Keratinocyte (primary cell): ENCODE measurements at regions not wholly inside any gene's neighbourhood (a gene's known extent, or its start where the extent isn't known, plus 50 kb on each side); places are given as distances from the start of the nearest gene placed in this dataset.

ENCODE experiments used
- EZH2 ChIP-seq: IDR thresholded peaks from one replicate; pipeline ENCODE4 v1.6.1; 2012; ENCODE audit warnings: inconsistent platforms, mild to moderate bottlenecking, low read length, moderate library complexity
- TF ChIP-seq, protein P1 (sequence below), 3 experiments: IDR thresholded peaks in 1 of 3; conservative IDR thresholded peaks in 1 of 3; optimal IDR thresholded peaks in 1 of 3; 2 replicates in 2 of 3; 3 replicates in 1 of 3; pipeline versions ENCODE3 to v1.5.1; 2011; ENCODE audit warnings: low read length in 3 of 3, mild to moderate bottlenecking in 3 of 3, moderate library complexity in 2 of 3, control low read depth in 1 of 3, inconsistent platforms in 1 of 3; ENCODE audit not compliant: insufficient read depth in 2 of 3; ENCODE audit errors: extremely low read depth in 1 of 3

DNA sequence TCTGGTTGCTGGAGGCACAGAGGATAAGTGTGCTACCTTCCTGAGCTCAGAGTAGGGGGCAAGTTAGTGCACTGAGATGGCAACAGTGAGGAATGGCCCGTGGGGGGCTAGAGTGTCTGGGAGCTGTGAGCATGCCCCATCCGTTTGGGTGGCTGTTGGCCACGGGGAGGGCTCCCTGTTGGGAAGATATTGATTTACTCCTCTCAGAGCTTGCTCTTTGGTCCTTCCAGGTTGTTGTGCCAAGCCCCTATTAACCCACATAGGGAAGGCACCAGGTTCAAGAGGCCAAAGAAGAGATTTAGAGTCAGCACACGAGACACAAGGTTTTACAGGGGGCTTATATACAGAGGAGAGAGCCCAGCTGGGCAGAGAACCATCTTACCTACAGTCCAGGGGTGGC, 318.8 kb downstream of the TSN start:
- TF ChIP-seq EZH2: no peak
- TF ChIP-seq, protein P1, sequence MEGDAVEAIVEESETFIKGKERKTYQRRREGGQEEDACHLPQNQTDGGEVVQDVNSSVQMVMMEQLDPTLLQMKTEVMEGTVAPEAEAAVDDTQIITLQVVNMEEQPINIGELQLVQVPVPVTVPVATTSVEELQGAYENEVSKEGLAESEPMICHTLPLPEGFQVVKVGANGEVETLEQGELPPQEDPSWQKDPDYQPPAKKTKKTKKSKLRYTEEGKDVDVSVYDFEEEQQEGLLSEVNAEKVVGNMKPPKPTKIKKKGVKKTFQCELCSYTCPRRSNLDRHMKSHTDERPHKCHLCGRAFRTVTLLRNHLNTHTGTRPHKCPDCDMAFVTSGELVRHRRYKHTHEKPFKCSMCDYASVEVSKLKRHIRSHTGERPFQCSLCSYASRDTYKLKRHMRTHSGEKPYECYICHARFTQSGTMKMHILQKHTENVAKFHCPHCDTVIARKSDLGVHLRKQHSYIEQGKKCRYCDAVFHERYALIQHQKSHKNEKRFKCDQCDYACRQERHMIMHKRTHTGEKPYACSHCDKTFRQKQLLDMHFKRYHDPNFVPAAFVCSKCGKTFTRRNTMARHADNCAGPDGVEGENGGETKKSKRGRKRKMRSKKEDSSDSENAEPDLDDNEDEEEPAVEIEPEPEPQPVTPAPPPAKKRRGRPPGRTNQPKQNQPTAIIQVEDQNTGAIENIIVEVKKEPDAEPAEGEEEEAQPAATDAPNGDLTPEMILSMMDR (optimal IDR thresholded peaks at IDR 0.05 in 1 of 3, IDR thresholded peaks at IDR 0.05 in 1 of 3, conservative IDR thresholded peaks at IDR 0.05 in 1 of 3; ENCODE audit: extremely low read depth in 1 of 3, insufficient read depth in 2 of 3, low read length in 3 of 3): no peak
